Breast epithelium (tissue), 4 donors: ENCODE measurements at regions not wholly inside any gene's neighbourhood (a gene's known extent, or its start where the extent isn't known, plus 50 kb on each side); places are given as distances from the start of the nearest gene placed in this dataset.

ENCODE experiments used
- DNase-seq, 2 donors: peaks; one replicate each; pipeline ENCODE4 v3.0.0-alpha.2; 2019; ENCODE audit warnings: low spot score in 2 of 2
- H3K27ac ChIP-seq, 2 donors: fragments of 200-600 bp; sonication (generic) in 1 of 2; one replicate each; pipeline ENCODE4 v1.5.1; 2016 to 2019; ENCODE audit warnings: mild to moderate bottlenecking in 1 of 2
- H3K27me3 ChIP-seq, 2 donors: fragments of 200-600 bp; sonication (generic) in 1 of 2; one replicate each; pipeline versions ENCODE4 v1.5.1 to v1.6.0; 2017 to 2019; ENCODE audit warnings: control low read depth in 1 of 2, mild to moderate bottlenecking in 1 of 2
- H3K36me3 ChIP-seq: fragments of 200-600 bp; one replicate; pipeline ENCODE4 v1.5.1; 2019
- H3K4me1 ChIP-seq, 2 donors: fragments of 200-600 bp; sonication (generic); one replicate each; pipeline ENCODE4 v1.5.1; 2016 to 2019; ENCODE audit warnings: control low read depth in 1 of 2
- H3K4me3 ChIP-seq, 3 donors: fragments of 200-600 bp; sonication (generic); 1 replicate in 2 of 3; 2 replicates in 1 of 3; pipeline ENCODE4 v1.5.1; 2016 to 2019; ENCODE audit warnings: mild to moderate bottlenecking in 3 of 3, moderate library complexity in 2 of 3
- H3K9me3 ChIP-seq, 2 donors: fragments of 200-600 bp; sonication (generic) in 1 of 2; one replicate each; pipeline ENCODE4 v1.5.1; 2016 to 2019; ENCODE audit warnings: control low read depth in 1 of 2
- CTCF ChIP-seq, 3 donors: fragments of 450-650 bp; IDR thresholded peaks; one replicate each; pipeline ENCODE4 v1.5.1; 2016 to 2017; ENCODE audit warnings: antibody characterized with exemption in 3 of 3, mild to moderate bottlenecking in 3 of 3, moderate library complexity in 3 of 3
- POLR2A ChIP-seq: fragments of 450-650 bp; IDR thresholded peaks from one replicate; pipeline ENCODE4 v1.6.1; 2016; ENCODE audit warnings: antibody characterized with exemption, mild to moderate bottlenecking, moderate library complexity
- POLR2AphosphoS5 ChIP-seq, 3 donors: sonication (generic); formaldehyde crosslinking; IDR thresholded peaks; one replicate each; pipeline ENCODE4 v1.6.1; 2017; ENCODE audit warnings: antibody characterized with exemption in 3 of 3
- intact Hi-C: fragments of 100-400 bp; cut with DNase I; formaldehyde crosslinking; loops from one replicate; pipeline ENCODE4 v1.15.1; 2023; ENCODE audit warnings: low total_unique reads

GRCh38 chr1:232484856-232485255, 145.1 kb downstream of the SIPA1L2 start:
- TF ChIP-seq POLR2A, result no peak
- no peak for TF ChIP-seq CTCF (IDR thresholded peaks at IDR 0.05)
- no peak for TF ChIP-seq POLR2AphosphoS5 (IDR thresholded peaks at IDR 0.05)
- intact Hi-C loops, result no loop called here
- no peak overlapping the region for H3K27ac ChIP-seq
- H3K27me3 ChIP-seq, result no peaks in the 10 kb centered on the region
- H3K36me3 ChIP-seq, result no peaks in the 10 kb centered on the region
- no peaks in the 10 kb centered on the region for H3K4me1 ChIP-seq
- DNase-seq, result no peak
- H3K9me3 ChIP-seq, result no peaks in the 10 kb centered on the region
- H3K4me3 ChIP-seq, result no peak overlapping the region

- TF ChIP-seq POLR2AphosphoS5 (IDR thresholded peaks at IDR 0.05) (no peak), CTCF (IDR thresholded peaks at IDR 0.05) (no peak), POLR2A (no peak)
- Histone ChIP-seq H3K4me1 (no peaks in the 10 kb centered on the region), H3K27me3 (no peaks in the 10 kb centered on the region), H3K9me3 (no peaks in the 10 kb centered on the region), H3K4me3 (no peak overlapping the region), H3K27ac (no peak overlapping the region), H3K36me3 (no peaks in the 10 kb centered on the region)
- intact Hi-C loops, result no loop called here
- no peak for DNase-seq
Measured at GRCh38 chr1:232483826-232484225, 146.1 kb downstream of the SIPA1L2 start.

GRCh38 chr1:232481091-232481490, 148.8 kb downstream of the SIPA1L2 start:
- TF ChIP-seq POLR2A (no peak), CTCF (IDR thresholded peaks at IDR 0.05) (no peak), POLR2AphosphoS5 (IDR thresholded peaks at IDR 0.05) (no peak)
- Histone ChIP-seq H3K4me1 (no peaks in the 10 kb centered on the region), H3K4me3 (no peak overlapping the region), H3K9me3 (no peaks in the 10 kb centered on the region), H3K27ac (no peak overlapping the region), H3K27me3 (no peaks in the 10 kb centered on the region), H3K36me3 (no peaks in the 10 kb centered on the region)
- intact Hi-C loops, result no loop called here
- no peak for DNase-seq

GRCh38 chr1:232477728-232478127, 152.2 kb downstream of the SIPA1L2 start:
- H3K27ac ChIP-seq, result no peak overlapping the region
- intact Hi-C loops, result loop anchor here (5.0 kb wide), 1 partner anchor 195 kb away; no protein-coding TSS in a partner anchor

GRCh38 chr1:232476538-232476950, 153.4 kb downstream of the SIPA1L2 start:
- H3K4me1 ChIP-seq, result no peaks in the 10 kb centered on the region
- no peak for DNase-seq
- no peak overlapping the region for H3K4me3 ChIP-seq
- H3K9me3 ChIP-seq, result no peaks in the 10 kb centered on the region
- intact Hi-C loops, result loop anchor here (5.0 kb wide), 1 partner anchor 196 kb away; no protein-coding TSS in a partner anchor
- TF ChIP-seq CTCF (IDR thresholded peaks at IDR 0.05) (no peak), POLR2AphosphoS5 (IDR thresholded peaks at IDR 0.05) (no peak), POLR2A (no peak)
- H3K36me3 ChIP-seq, result no peaks in the 10 kb centered on the region
- H3K27me3 ChIP-seq, result no peaks in the 10 kb centered on the region
- H3K27ac ChIP-seq, result no peak overlapping the region

More at GRCh38 chr1:232477728-232478127, 152.2 kb downstream of the SIPA1L2 start:
- H3K36me3 ChIP-seq, result no peaks in the 10 kb centered on the region
- TF ChIP-seq POLR2A, result no peak
- H3K27me3 ChIP-seq, result no peaks in the 10 kb centered on the region
- no peak overlapping the region for H3K4me3 ChIP-seq
- no peaks in the 10 kb centered on the region for H3K4me1 ChIP-seq
- DNase-seq, result no peak
- no peaks in the 10 kb centered on the region for H3K9me3 ChIP-seq

- Histone ChIP-seq H3K4me1 (no peaks in the 10 kb centered on the region), H3K9me3 (no peaks in the 10 kb centered on the region), H3K27ac (no peak overlapping the region), H3K4me3 (no peak overlapping the region), H3K27me3 (no peaks in the 10 kb centered on the region), H3K36me3 (no peaks in the 10 kb centered on the region)
- intact Hi-C loops, result loop anchor here (5.0 kb wide), 2 partner anchors 197 to 598 kb away; no protein-coding TSS in a partner anchor
- no peak for DNase-seq
- TF ChIP-seq CTCF (IDR thresholded peaks at IDR 0.05) (no peak), POLR2AphosphoS5 (IDR thresholded peaks at IDR 0.05) (no peak)
Measured at GRCh38 chr1:232474826-232475225, 155.1 kb downstream of the SIPA1L2 start.
